ENCODE measurements at regions not wholly inside any gene's neighbourhood (a gene's known extent, or its start where the extent isn't known, plus 50 kb on each side); places are given as distances from the start of the nearest gene placed in this dataset.

DNA sequence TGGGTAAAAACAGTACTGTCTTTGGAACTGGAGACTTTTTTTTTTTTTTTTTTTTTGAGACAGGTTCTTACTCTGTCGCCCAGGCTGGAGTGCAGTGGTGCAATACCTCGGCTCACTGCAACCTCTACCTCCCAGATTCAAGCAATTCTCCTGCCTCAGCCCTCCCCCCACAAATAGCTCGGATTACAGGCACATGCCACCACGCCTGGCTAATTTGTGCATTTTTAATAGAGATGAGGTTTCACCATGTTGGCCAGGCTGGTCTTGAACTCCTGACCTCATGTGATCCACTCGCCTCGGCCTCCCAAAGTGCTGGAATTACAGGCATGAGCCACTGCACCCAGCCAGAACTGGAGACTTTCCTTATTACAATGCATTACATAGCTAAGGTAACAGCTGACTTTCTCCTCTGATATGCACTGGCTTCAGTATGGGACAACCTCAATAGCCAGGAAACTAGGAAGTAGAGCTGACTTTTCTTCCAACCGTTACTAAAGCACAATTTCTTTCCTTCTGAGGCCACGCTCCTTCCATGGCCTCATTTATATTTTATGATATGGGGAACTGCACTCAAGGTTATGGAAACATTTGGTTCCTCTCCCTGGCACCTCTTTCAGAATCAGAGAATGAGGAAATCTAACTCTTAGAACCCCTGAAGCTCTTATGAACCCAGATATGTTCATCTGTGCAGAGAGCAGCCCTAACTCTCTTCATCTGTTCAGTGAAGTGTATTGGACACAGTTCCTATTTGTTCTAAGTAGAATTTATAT, 53.5 kb upstream of the FAM9B start:
- DNase-seq = no peak

- no peak for DNase-seq
Observed at GRCh38 chrX:9088896-9089295, 55.0 kb upstream of the FAM9B start.

GRCh38 chrX:9090766-9091165, 56.8 kb upstream of the FAM9B start:
- no peak for DNase-seq

GRCh38 chrX:9091258-9091657, 57.3 kb upstream of the FAM9B start:
- no peak for DNase-seq

GRCh38 chrX:9102956-9103355, 69.0 kb upstream of the FAM9B start:
- no peak for DNase-seq

DNA sequence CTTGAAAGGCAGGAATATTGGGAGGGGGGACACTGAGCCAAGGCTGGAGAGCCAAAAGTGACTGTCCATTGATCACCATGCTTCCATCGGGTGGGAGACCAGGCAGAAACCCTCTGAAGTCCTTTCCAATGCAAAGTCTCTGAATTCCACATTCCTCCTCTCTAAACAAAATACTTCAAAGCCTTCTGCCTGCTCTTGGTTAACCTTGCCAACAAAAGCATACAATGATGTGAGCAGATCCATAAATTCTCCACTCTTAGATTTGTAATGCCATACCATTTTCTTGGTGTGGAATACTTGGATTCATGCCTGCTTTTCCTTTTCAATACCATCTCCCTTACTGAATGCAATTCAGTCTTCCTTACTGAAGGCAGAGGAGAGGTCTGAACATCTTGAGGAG, 74.1 kb upstream of the FAM9B start:
- no peak for DNase-seq

GRCh38 chrX:9110808-9111207, 76.9 kb upstream of the FAM9B start:
- DNase-seq = no peak

- no peak for DNase-seq
Observed at GRCh38 chrX:9114245-9114644, 80.3 kb upstream of the FAM9B start.

GRCh38 chrX:9117851-9118250, 83.9 kb upstream of the FAM9B start:
- DNase-seq = no peak

- DNase-seq = no peak
Observed at GRCh38 chrX:9122519-9123245, 88.8 kb upstream of the FAM9B start.

DNA sequence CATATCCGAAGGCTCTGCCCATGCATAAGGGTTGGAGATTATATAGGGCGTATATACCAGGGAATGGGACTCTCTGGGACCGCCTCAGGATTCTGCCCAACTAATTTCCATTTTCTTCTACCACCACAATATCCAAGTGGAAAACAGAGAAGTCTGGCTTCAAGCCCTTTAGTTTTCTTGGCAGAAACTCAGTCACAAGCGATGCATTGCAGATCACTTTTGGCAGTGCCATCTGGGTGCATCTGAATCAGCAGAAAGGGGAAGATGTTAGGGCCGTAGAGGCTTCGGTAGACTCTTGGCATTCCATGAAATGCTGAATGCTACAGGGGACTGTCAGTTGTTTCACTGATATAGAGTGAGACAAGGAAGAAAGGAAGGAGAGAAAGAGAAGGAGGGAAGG, 94.1 kb upstream of the FAM9B start:
- DNase-seq = no peak

GRCh38 chrX:9130031-9130430, 96.1 kb upstream of the FAM9B start:
- no peak for DNase-seq

GRCh38 chrX:9131066-9131465, 97.1 kb upstream of the FAM9B start:
- no peak for DNase-seq

GRCh38 chrX:9132036-9132638, 98.2 kb upstream of the FAM9B start:
- DNase-seq = no peak

- no peak for DNase-seq
Observed at GRCh38 chrX:9133426-9133825, 99.5 kb upstream of the FAM9B start.

GRCh38 chrX:9134366-9134765, 100.4 kb upstream of the FAM9B start:
- no peak for DNase-seq

DNA sequence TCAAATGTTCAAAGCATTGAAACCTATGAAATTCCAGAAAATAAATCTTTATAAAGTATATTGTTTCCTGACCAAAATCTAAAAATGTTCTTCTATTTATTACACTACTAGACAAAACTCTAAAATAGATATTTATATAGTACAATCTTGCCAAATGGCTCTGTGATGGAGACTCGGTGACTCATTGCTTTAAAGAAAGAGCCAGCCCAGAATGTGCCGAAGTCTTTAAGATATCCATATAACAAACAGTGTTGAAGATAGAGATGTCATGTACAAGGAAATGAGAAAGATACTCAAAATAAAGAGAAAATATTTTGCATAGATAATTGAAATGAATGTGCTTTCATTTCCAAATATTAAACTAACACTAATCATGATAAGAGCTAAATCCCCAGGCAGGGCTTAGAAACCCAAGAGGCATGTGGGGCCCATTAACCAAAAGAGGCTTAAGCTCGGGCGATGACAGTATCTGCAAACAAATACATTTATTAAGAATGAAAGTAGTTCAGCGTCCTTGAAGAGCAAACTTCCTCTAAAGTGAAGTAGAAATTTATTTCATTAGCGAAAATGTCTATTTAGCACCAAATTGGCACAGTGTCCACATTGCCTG, 102.1 kb upstream of the FAM9B start:
- no peak for DNase-seq

DNA sequence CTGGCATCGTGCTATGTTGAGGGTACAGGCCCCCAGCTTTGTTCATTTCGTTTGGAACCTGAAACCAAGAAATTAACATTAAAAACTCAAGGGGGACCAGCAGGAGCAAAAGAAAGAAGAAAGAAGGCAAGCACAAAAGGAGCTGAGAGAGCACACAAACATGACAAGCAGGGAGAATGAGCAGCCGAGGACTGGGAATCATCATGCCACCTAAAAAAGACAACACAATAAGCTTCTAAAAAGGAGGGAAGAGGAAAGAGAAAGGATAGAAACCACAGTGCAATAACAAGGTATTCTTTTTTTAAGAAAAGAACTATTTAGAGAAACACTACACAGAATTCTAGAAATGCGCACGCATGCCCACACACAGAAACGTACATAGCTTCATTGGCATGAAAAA, 103.2 kb upstream of the FAM9B start:
- DNase-seq = no peak

- no peak for DNase-seq
Observed at GRCh38 chrX:9141496-9141895, 107.6 kb upstream of the FAM9B start.

- no peak for DNase-seq
Observed at GRCh38 chrX:9144701-9145241, 110.8 kb upstream of the FAM9B start.

DNA sequence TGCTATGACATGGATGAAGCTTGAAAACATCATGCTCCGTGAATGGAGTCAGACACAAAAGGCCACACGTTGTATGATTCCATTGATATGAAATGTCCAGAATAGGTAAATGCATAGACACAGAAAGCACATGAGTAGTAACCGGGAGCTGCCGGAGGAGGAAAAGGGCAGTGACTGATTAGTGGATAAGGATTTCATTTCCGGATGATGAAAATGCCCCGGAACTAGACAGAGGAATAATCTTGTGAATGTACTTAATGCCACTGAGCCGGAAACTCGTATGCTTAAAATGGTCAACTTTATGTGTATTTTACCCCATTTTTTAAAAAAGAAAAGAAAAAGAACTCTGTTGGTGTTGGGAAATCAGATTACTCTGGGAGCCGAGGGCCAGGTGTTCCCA, 112.7 kb upstream of the FAM9B start:
- DNase-seq = no peak

DNA sequence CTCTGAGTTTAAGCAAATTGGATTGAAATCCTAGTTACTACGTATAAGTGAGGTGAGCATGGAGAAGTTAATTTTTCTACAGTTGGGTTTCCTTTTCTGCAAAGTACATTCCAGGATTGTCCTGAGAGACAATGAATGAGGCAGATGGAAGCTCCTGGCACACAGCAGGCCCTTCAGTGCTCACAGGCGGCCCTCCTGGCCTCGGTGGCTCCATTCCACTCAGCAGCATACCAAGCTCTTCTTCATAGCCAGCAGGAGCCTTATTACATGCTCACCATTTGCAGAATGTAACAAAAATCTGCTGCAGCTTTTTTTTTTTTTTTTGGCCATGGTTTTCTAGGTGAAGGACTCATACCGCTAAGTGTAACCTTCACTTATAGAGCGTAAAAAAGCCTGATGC, 113.2 kb upstream of the FAM9B start:
- no peak for DNase-seq

DNA sequence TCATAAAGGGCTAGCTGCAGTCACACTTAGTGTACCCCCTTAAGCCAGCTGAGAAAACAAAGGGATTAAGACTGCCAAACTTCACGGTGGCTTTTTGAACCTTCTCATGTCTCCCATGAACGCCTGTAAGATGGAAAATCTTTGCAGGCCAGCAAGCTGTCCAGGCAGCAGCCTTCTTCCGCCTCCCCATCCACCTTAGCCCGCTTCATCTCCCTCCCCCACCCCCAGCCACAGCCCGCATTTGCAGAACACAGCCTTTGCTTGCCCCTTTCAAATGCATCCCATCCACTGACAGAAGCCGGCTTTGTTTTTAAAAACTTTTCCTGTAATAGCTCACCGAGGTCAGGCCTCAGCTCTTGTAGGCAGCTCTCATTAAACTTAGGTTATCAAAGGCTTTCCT, 113.8 kb upstream of the FAM9B start:
- DNase-seq = no peak

Measured in NCI-H1105 treated with DMSO at 0.1 percent for 48 hours (cell line).